ENCODE measurements at regions not wholly inside any gene's neighbourhood (a gene's known extent, or its start where the extent isn't known, plus 50 kb on each side); places are given as distances from the start of the nearest gene placed in this dataset.

GRCh38 chr7:92992932-92993331, 124.8 kb downstream of the SAMD9 start:
- CTCF ChIA-PET (ENCODE audit: unreplicated experiment) = no interaction called here
- Histone ChIP-seq H3K4me1 (ENCODE audit: insufficient read depth, low read length, poor library complexity, severe bottlenecking) (no peaks in the 10 kb centered on the region), H3K27ac (ENCODE audit: low read depth, low read length, poor library complexity, severe bottlenecking) (no peak overlapping the region), H3K9me2 (ENCODE audit: insufficient read depth, low read length) (no peaks in the 10 kb centered on the region), H3K36me3 (ENCODE audit: insufficient read depth, low read length) (no peaks in the 10 kb centered on the region), H3K4me3 (ENCODE audit: low read depth, low read length, poor library complexity, severe bottlenecking) (no peak overlapping the region), H2AFZ (ENCODE audit: low read length) (no peak overlapping the region), H3K4me2 (ENCODE audit: low read length) (no peak overlapping the region), H3K79me2 (ENCODE audit: insufficient read depth, low read depth, low read length) (no peaks in the 10 kb centered on the region), H3K9me3 (ENCODE audit: low read length) (no peaks in the 10 kb centered on the region), H4K20me1 (ENCODE audit: insufficient read depth, low read length) (no peaks in the 10 kb centered on the region)
- DNase-seq (ENCODE audit: low spot score) = no peak
- TF ChIP-seq, protein P1, sequence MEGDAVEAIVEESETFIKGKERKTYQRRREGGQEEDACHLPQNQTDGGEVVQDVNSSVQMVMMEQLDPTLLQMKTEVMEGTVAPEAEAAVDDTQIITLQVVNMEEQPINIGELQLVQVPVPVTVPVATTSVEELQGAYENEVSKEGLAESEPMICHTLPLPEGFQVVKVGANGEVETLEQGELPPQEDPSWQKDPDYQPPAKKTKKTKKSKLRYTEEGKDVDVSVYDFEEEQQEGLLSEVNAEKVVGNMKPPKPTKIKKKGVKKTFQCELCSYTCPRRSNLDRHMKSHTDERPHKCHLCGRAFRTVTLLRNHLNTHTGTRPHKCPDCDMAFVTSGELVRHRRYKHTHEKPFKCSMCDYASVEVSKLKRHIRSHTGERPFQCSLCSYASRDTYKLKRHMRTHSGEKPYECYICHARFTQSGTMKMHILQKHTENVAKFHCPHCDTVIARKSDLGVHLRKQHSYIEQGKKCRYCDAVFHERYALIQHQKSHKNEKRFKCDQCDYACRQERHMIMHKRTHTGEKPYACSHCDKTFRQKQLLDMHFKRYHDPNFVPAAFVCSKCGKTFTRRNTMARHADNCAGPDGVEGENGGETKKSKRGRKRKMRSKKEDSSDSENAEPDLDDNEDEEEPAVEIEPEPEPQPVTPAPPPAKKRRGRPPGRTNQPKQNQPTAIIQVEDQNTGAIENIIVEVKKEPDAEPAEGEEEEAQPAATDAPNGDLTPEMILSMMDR (conservative IDR thresholded peaks at IDR 0.05; ENCODE audit: low read length) = no peak
- TF ChIP-seq EZH2phosphoT487 (IDR thresholded peaks at IDR 0.05; ENCODE audit: borderline replicate concordance, low read depth, low read length) = no peak
- intact Hi-C loops (cut with micrococcal nuclease; ENCODE audit: unreplicated experiment) = no loop called here
- POLR2A ChIA-PET = no interaction called here
- BruUV-seq (replicated peaks) = no TSS peak

GRCh38 chr7:92992483-92992882, 125.3 kb downstream of the SAMD9 start:
- no peak for DNase-seq (ENCODE audit: low spot score)
- no peaks in the 10 kb centered on the region for H3K9me3 ChIP-seq (ENCODE audit: low read length)
- no peak overlapping the region for H2AFZ ChIP-seq (ENCODE audit: low read length)
- ChIA-PET CTCF (ENCODE audit: unreplicated experiment) (no interaction called here), POLR2A (no interaction called here)
- no peak overlapping the region for H3K4me3 ChIP-seq (ENCODE audit: low read depth, low read length, poor library complexity, severe bottlenecking)
- no peaks in the 10 kb centered on the region for H3K36me3 ChIP-seq (ENCODE audit: insufficient read depth, low read length)
- no peaks in the 10 kb centered on the region for H4K20me1 ChIP-seq (ENCODE audit: insufficient read depth, low read length)
- TF ChIP-seq, protein P1 (conservative IDR thresholded peaks at IDR 0.05; ENCODE audit: low read length) = no peak
- no peak overlapping the region for H3K4me2 ChIP-seq (ENCODE audit: low read length)
- H3K79me2 ChIP-seq (ENCODE audit: insufficient read depth, low read depth, low read length) = no peaks in the 10 kb centered on the region
- no TSS peak for BruUV-seq (replicated peaks)
- intact Hi-C loops (cut with micrococcal nuclease; ENCODE audit: unreplicated experiment) = no loop called here
- no peak overlapping the region for H3K27ac ChIP-seq (ENCODE audit: low read depth, low read length, poor library complexity, severe bottlenecking)
- no peaks in the 10 kb centered on the region for H3K9me2 ChIP-seq (ENCODE audit: insufficient read depth, low read length)
- no peaks in the 10 kb centered on the region for H3K4me1 ChIP-seq (ENCODE audit: insufficient read depth, low read length, poor library complexity, severe bottlenecking)

GRCh38 chr7:92991190-92991589, 126.6 kb downstream of the SAMD9 start:
- H3K4me1 ChIP-seq (ENCODE audit: insufficient read depth, low read length, poor library complexity, severe bottlenecking) = no peaks in the 10 kb centered on the region
- ChIA-PET CTCF (ENCODE audit: unreplicated experiment) (no interaction called here), POLR2A (no interaction called here)
- TF ChIP-seq, protein P1 (conservative IDR thresholded peaks at IDR 0.05; ENCODE audit: low read length) = no peak
- TF ChIP-seq EZH2phosphoT487 (IDR thresholded peaks at IDR 0.05; ENCODE audit: borderline replicate concordance, low read depth, low read length) = no peak
- H2AFZ ChIP-seq (ENCODE audit: low read length) = no peak overlapping the region
- no peak overlapping the region for H3K4me3 ChIP-seq (ENCODE audit: low read depth, low read length, poor library complexity, severe bottlenecking)
- no peak overlapping the region for H3K4me2 ChIP-seq (ENCODE audit: low read length)
- no peaks in the 10 kb centered on the region for H3K9me2 ChIP-seq (ENCODE audit: insufficient read depth, low read length)
- no peaks in the 10 kb centered on the region for H4K20me1 ChIP-seq (ENCODE audit: insufficient read depth, low read length)
- H3K9me3 ChIP-seq (ENCODE audit: low read length) = no peaks in the 10 kb centered on the region
- no peak overlapping the region for H3K27ac ChIP-seq (ENCODE audit: low read depth, low read length, poor library complexity, severe bottlenecking)
- intact Hi-C loops (cut with micrococcal nuclease; ENCODE audit: unreplicated experiment) = no loop called here
- DNase-seq (ENCODE audit: low spot score) = no peak
- H3K79me2 ChIP-seq (ENCODE audit: insufficient read depth, low read depth, low read length) = no peaks in the 10 kb centered on the region
- no TSS peak for BruUV-seq (replicated peaks)
- no peaks in the 10 kb centered on the region for H3K36me3 ChIP-seq (ENCODE audit: insufficient read depth, low read length)
